Liver (tissue), 8 donors: ENCODE measurements at regions not wholly inside any gene's neighbourhood (a gene's known extent, or its start where the extent isn't known, plus 50 kb on each side); places are given as distances from the start of the nearest gene placed in this dataset.

Experiments used
- DNase-seq: peaks from one replicate; pipeline ENCODE4 v3.0.0-alpha.2; 2017; ENCODE audit warnings: low spot score
- H3K27ac ChIP-seq, 2 donors: one replicate each; pipeline ENCODE4 v1.7.0; 2013; ENCODE audit warnings: inconsistent platforms in 2 of 2, low read length in 2 of 2, control low read depth in 1 of 2, low read depth in 1 of 2, mild to moderate bottlenecking in 1 of 2
- H3K27me3 ChIP-seq, 4 donors: one replicate each; pipeline versions ENCODE4 v1.6.1 to v1.7.0; 2013; ENCODE audit warnings: low read length in 3 of 4, inconsistent platforms in 1 of 4, mild to moderate bottlenecking in 1 of 4, moderate library complexity in 1 of 4; ENCODE audit not compliant: control insufficient read depth in 4 of 4, insufficient read depth in 4 of 4
- H3K36me3 ChIP-seq, 4 donors: one replicate each; pipeline versions ENCODE4 v1.6.1 to v1.7.0; 2013; ENCODE audit warnings: low read length in 3 of 4, mild to moderate bottlenecking in 3 of 4, low read depth in 1 of 4, moderate library complexity in 1 of 4; ENCODE audit not compliant: control insufficient read depth in 4 of 4, insufficient read depth in 3 of 4
- H3K4me1 ChIP-seq, 4 donors: one replicate each; pipeline versions ENCODE4 v1.6.1 to v1.7.0; 2013; ENCODE audit warnings: low read length in 3 of 4, mild to moderate bottlenecking in 3 of 4, moderate library complexity in 1 of 4; ENCODE audit not compliant: control insufficient read depth in 4 of 4, insufficient read depth in 4 of 4
- H3K4me3 ChIP-seq, 3 donors: one replicate each; pipeline versions ENCODE4 v1.6.1 to v1.7.0; 2013; ENCODE audit warnings: low read length in 3 of 3, control low read depth in 1 of 3, low read depth in 1 of 3, mild to moderate bottlenecking in 1 of 3
- H3K9ac ChIP-seq, 2 donors: one replicate each; pipeline ENCODE4 v1.7.0; 2013; ENCODE audit warnings: low read length in 2 of 2, mild to moderate bottlenecking in 2 of 2, moderate library complexity in 2 of 2, control low read depth in 1 of 2, low read depth in 1 of 2
- H3K9me3 ChIP-seq, 4 donors: one replicate each; pipeline versions ENCODE4 v1.6.1 to v1.7.0; 2013; ENCODE audit warnings: low read length in 3 of 4; ENCODE audit not compliant: control insufficient read depth in 4 of 4
- CTCF ChIP-seq: fragments of 150-350 bp; IDR thresholded peaks from 2 replicates; pipeline ENCODE4 v1.5.1; 2017; ENCODE audit warnings: improper control_type of control experiment, low read depth, low read length; ENCODE audit not compliant: missing input control
- EGR1 ChIP-seq, 2 donors: IDR thresholded peaks; 2 replicates each; pipeline ENCODE4 v1.6.1; 2016 to 2018; ENCODE audit warnings: antibody characterized with exemption in 2 of 2, low read depth in 2 of 2
- FOXA1 ChIP-seq: IDR thresholded peaks from 2 replicates; pipeline ENCODE4 v1.6.1; 2016; ENCODE audit warnings: antibody characterized with exemption
- FOXA2 ChIP-seq: IDR thresholded peaks from 2 replicates; pipeline ENCODE4 v1.6.1; 2016; ENCODE audit warnings: antibody characterized with exemption
- GABPA ChIP-seq, 2 donors: IDR thresholded peaks in 1 of 2; conservative IDR thresholded peaks in 1 of 2; 2 replicates each; pipeline ENCODE4 v1.6.1; 2016; ENCODE audit warnings: antibody characterized with exemption in 2 of 2, mild to moderate bottlenecking in 1 of 2, moderate library complexity in 1 of 2
- HNF4A ChIP-seq, 2 donors: conservative IDR thresholded peaks; 2 replicates each; pipeline ENCODE4 v1.6.1; 2016; ENCODE audit warnings: antibody characterized with exemption in 2 of 2, mild to moderate bottlenecking in 2 of 2
- HNF4G ChIP-seq: IDR thresholded peaks from 2 replicates; pipeline ENCODE4 v1.6.1; 2016; ENCODE audit warnings: antibody characterized with exemption
- JUND ChIP-seq, 2 donors: IDR thresholded peaks; 2 replicates each; pipeline ENCODE4 v1.6.1; 2016; ENCODE audit warnings: antibody characterized with exemption in 2 of 2
- NR2F2 ChIP-seq: IDR thresholded peaks from 2 replicates; pipeline ENCODE4 v1.6.1; 2016; ENCODE audit warnings: antibody characterized with exemption
- RAD21 ChIP-seq, 2 donors: IDR thresholded peaks; 2 replicates each; pipeline ENCODE4 v1.6.1; 2016; ENCODE audit warnings: antibody characterized with exemption in 2 of 2, mild to moderate bottlenecking in 2 of 2
- RXRA ChIP-seq, 2 donors: IDR thresholded peaks; 2 replicates each; pipeline ENCODE4 v1.6.1; 2017 to 2018; ENCODE audit warnings: antibody characterized with exemption in 2 of 2, mild to moderate bottlenecking in 1 of 2
- SP1 ChIP-seq: IDR thresholded peaks from 2 replicates; pipeline ENCODE4 v1.6.1; 2018; ENCODE audit warnings: antibody characterized with exemption, mild to moderate bottlenecking
- TAF1 ChIP-seq: conservative IDR thresholded peaks from 2 replicates; pipeline ENCODE4 v1.6.1; 2016; ENCODE audit warnings: antibody characterized with exemption, mild to moderate bottlenecking
- YY1 ChIP-seq: IDR thresholded peaks from 2 replicates; pipeline ENCODE4 v1.6.1; 2016; ENCODE audit warnings: antibody characterized with exemption, mild to moderate bottlenecking
- WGBS: extraction: QIAGEN DNeasy Blood & Tissue Kit; methylation state at CpG from one replicate; pipeline ENCODE4 v1.1.7; 2013; 5-methylcytosine and 5-hydroxymethylcytosine counted together
- TF ChIP-seq, protein P1 (sequence below): IDR thresholded peaks from 2 replicates; pipeline ENCODE4 v1.6.1; 2016; ENCODE audit warnings: antibody characterized with exemption, mild to moderate bottlenecking
- TF ChIP-seq, protein P2 (sequence below): IDR thresholded peaks from 2 replicates; pipeline ENCODE4 v1.6.1; 2016; ENCODE audit warnings: antibody characterized with exemption
- TF ChIP-seq, protein P3 (sequence below): IDR thresholded peaks from 2 replicates; pipeline ENCODE4 v1.6.1; 2016; ENCODE audit warnings: antibody characterized with exemption
- TF ChIP-seq, protein P4 (sequence below): IDR thresholded peaks from 2 replicates; pipeline ENCODE4 v1.6.1; 2016; ENCODE audit warnings: antibody characterized with exemption
- donor health status: healthy.
- donor health status: healthy.
- donor health status: healthy.
- donor health status: healthy.
- donor health status: healthy.

- TF ChIP-seq, protein P1, sequence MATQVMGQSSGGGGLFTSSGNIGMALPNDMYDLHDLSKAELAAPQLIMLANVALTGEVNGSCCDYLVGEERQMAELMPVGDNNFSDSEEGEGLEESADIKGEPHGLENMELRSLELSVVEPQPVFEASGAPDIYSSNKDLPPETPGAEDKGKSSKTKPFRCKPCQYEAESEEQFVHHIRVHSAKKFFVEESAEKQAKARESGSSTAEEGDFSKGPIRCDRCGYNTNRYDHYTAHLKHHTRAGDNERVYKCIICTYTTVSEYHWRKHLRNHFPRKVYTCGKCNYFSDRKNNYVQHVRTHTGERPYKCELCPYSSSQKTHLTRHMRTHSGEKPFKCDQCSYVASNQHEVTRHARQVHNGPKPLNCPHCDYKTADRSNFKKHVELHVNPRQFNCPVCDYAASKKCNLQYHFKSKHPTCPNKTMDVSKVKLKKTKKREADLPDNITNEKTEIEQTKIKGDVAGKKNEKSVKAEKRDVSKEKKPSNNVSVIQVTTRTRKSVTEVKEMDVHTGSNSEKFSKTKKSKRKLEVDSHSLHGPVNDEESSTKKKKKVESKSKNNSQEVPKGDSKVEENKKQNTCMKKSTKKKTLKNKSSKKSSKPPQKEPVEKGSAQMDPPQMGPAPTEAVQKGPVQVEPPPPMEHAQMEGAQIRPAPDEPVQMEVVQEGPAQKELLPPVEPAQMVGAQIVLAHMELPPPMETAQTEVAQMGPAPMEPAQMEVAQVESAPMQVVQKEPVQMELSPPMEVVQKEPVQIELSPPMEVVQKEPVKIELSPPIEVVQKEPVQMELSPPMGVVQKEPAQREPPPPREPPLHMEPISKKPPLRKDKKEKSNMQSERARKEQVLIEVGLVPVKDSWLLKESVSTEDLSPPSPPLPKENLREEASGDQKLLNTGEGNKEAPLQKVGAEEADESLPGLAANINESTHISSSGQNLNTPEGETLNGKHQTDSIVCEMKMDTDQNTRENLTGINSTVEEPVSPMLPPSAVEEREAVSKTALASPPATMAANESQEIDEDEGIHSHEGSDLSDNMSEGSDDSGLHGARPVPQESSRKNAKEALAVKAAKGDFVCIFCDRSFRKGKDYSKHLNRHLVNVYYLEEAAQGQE, result no peak
These were observed 105.9 kb upstream of the CDYL start (continued) for GRCh38 chr6:4670290-4670689.

DNA sequence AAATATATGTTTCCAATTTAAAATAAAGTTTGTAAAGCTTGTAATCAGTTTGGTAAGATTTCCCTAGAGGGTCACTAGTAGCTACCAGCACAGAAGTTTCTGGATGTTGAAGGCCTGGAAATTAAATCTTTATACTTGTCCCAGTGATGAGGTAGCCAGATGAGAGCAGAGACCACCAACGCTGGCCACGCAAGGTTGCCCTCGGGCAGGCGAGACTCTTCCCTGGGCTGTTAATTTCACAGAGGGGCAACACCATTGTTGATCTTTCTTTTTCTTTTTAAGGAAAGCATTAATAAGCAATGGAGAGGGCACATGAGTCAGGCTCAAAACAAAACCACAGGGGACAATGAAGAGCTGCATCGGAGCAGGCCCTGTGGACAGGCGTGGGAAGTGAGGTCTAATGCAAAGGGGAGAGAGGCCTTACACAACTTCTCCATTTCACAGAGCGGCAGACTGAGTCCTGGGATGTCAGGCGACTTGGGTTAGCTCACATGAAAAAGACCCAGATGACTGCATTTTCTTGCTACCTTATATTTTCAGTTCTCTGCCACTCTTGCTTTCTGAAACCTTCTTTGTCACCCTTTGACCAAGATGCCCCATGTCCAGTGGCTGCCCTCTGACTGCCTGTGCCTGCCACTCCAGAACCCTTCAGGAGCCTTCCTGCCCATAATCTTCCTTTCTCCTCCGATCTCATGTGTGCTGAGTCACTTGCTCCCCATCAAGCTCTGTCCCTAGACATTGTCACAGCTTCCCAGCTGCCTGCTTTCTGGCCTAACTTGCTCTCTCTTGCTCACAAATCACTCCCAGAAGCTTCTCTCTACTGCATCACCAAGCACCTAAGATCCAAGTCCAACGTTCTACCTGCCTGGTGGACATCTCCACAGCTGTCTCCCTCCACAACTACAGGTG, 107.7 kb upstream of the CDYL start:
- H3K27me3 ChIP-seq, result no peaks in the 10 kb centered on the region
- H3K36me3 ChIP-seq, result no peaks in the 10 kb centered on the region
- no peaks in the 10 kb centered on the region for H3K4me1 ChIP-seq
- WGBS, result 85% methylated on average over 10 of the region's 10 CpGs
- no peak overlapping the region for H3K27ac ChIP-seq
- H3K9ac ChIP-seq, result no peak overlapping the region
- H3K4me3 ChIP-seq, result no peak overlapping the region
- no peaks in the 10 kb centered on the region for H3K9me3 ChIP-seq
- no peak for DNase-seq
- TF ChIP-seq EGR1 (IDR thresholded peaks at IDR 0.05; ENCODE audit: low read depth in 2 of 2) (no peak), GABPA (IDR thresholded peaks at IDR 0.05 in 1 of 2, conservative IDR thresholded peaks at IDR 0.05 in 1 of 2) (no peak), RXRA (IDR thresholded peaks at IDR 0.05) (no peak), HNF4G (no peak), NR2F2 (no peak), FOXA2 (no peak)

- H3K27ac ChIP-seq, result no peak overlapping the region
- WGBS, result 91% methylated on average over 2 of the region's 2 CpGs
- no peak overlapping the region for H3K4me3 ChIP-seq
- no peaks in the 10 kb centered on the region for H3K27me3 ChIP-seq
- H3K4me1 ChIP-seq, result no peaks in the 10 kb centered on the region
- no peak overlapping the region for H3K9ac ChIP-seq
- no peak for TF ChIP-seq HNF4G
- TF ChIP-seq, protein P2, sequence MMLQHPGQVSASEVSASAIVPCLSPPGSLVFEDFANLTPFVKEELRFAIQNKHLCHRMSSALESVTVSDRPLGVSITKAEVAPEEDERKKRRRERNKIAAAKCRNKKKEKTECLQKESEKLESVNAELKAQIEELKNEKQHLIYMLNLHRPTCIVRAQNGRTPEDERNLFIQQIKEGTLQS, result no peak
- TF ChIP-seq GABPA (IDR thresholded peaks at IDR 0.05 in 1 of 2, conservative IDR thresholded peaks at IDR 0.05 in 1 of 2), result no peak
- TF ChIP-seq, protein P1, result no peak
- TF ChIP-seq HNF4A (conservative IDR thresholded peaks at IDR 0.05), result no peak
- TF ChIP-seq CTCF, result no peak
- no peak for TF ChIP-seq YY1
- no peak for TF ChIP-seq TAF1
- TF ChIP-seq SP1, result no peak
- TF ChIP-seq, protein P3, sequence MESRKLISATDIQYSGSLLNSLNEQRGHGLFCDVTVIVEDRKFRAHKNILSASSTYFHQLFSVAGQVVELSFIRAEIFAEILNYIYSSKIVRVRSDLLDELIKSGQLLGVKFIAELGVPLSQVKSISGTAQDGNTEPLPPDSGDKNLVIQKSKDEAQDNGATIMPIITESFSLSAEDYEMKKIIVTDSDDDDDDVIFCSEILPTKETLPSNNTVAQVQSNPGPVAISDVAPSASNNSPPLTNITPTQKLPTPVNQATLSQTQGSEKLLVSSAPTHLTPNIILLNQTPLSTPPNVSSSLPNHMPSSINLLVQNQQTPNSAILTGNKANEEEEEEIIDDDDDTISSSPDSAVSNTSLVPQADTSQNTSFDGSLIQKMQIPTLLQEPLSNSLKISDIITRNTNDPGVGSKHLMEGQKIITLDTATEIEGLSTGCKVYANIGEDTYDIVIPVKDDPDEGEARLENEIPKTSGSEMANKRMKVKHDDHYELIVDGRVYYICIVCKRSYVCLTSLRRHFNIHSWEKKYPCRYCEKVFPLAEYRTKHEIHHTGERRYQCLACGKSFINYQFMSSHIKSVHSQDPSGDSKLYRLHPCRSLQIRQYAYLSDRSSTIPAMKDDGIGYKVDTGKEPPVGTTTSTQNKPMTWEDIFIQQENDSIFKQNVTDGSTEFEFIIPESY, result no peak
- TF ChIP-seq, protein P4, sequence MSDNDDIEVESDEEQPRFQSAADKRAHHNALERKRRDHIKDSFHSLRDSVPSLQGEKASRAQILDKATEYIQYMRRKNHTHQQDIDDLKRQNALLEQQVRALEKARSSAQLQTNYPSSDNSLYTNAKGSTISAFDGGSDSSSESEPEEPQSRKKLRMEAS, result no peak
- no peak for TF ChIP-seq RAD21 (IDR thresholded peaks at IDR 0.05)
- TF ChIP-seq JUND (IDR thresholded peaks at IDR 0.05), result no peak
- TF ChIP-seq FOXA2, result no peak
- no peak for TF ChIP-seq FOXA1
- TF ChIP-seq EGR1 (IDR thresholded peaks at IDR 0.05; ENCODE audit: low read depth in 2 of 2), result no peak
- TF ChIP-seq NR2F2, result no peak
- TF ChIP-seq RXRA (IDR thresholded peaks at IDR 0.05), result no peak
- no peak for DNase-seq
- no peaks in the 10 kb centered on the region for H3K36me3 ChIP-seq
- H3K9me3 ChIP-seq, result no peaks in the 10 kb centered on the region
These were observed 108.6 kb upstream of the CDYL start for GRCh38 chr6:4667591-4667990.
